ENCODE measurements at regions not wholly inside any gene's neighbourhood (a gene's known extent, or its start where the extent isn't known, plus 50 kb on each side); places are given as distances from the start of the nearest gene placed in this dataset.

DNA sequence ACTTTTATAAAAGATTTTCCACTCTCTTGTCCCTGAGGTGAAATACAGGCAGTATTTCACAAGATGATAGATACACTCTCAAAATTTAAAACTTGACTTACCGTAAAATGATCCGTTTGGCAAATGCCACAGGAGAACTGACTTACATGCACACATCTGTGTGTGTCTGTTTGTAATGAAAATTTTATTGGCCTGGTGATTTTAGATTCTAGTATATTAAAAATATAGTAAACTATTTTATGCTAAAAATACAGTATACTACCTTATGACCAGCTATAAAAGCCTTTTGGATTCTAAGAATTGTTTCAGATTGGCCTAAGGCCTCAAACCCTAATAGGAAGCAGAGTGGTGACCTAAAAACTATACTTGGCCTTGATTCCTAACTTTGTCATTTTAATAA is 362.7 kb downstream of the IPMK start:
- TF ChIP-seq CTCF (conservative IDR thresholded peaks at IDR 0.05; ENCODE audit: low read depth in 2 of 2) = no peak
- no peak for TF ChIP-seq EZH2phosphoT487 (IDR thresholded peaks at IDR 0.05; ENCODE audit: unreplicated experiment)
- no peak for TF ChIP-seq POLR2AphosphoS5 (IDR thresholded peaks at IDR 0.05; ENCODE audit: low read depth)
- TF ChIP-seq, protein P1, sequence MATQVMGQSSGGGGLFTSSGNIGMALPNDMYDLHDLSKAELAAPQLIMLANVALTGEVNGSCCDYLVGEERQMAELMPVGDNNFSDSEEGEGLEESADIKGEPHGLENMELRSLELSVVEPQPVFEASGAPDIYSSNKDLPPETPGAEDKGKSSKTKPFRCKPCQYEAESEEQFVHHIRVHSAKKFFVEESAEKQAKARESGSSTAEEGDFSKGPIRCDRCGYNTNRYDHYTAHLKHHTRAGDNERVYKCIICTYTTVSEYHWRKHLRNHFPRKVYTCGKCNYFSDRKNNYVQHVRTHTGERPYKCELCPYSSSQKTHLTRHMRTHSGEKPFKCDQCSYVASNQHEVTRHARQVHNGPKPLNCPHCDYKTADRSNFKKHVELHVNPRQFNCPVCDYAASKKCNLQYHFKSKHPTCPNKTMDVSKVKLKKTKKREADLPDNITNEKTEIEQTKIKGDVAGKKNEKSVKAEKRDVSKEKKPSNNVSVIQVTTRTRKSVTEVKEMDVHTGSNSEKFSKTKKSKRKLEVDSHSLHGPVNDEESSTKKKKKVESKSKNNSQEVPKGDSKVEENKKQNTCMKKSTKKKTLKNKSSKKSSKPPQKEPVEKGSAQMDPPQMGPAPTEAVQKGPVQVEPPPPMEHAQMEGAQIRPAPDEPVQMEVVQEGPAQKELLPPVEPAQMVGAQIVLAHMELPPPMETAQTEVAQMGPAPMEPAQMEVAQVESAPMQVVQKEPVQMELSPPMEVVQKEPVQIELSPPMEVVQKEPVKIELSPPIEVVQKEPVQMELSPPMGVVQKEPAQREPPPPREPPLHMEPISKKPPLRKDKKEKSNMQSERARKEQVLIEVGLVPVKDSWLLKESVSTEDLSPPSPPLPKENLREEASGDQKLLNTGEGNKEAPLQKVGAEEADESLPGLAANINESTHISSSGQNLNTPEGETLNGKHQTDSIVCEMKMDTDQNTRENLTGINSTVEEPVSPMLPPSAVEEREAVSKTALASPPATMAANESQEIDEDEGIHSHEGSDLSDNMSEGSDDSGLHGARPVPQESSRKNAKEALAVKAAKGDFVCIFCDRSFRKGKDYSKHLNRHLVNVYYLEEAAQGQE (IDR thresholded peaks at IDR 0.05; ENCODE audit: unreplicated experiment) = no peak
- TF ChIP-seq JUNB (IDR thresholded peaks at IDR 0.05; ENCODE audit: unreplicated experiment) = no peak
- TF ChIP-seq CREB1 (CRISPR knock-in tag; IDR thresholded peaks at IDR 0.05; ENCODE audit: low read depth) = no peak
- no peak for TF ChIP-seq EZH2 (IDR thresholded peaks at IDR 0.05; ENCODE audit: low read depth, unreplicated experiment)
- TF ChIP-seq, protein P2, sequence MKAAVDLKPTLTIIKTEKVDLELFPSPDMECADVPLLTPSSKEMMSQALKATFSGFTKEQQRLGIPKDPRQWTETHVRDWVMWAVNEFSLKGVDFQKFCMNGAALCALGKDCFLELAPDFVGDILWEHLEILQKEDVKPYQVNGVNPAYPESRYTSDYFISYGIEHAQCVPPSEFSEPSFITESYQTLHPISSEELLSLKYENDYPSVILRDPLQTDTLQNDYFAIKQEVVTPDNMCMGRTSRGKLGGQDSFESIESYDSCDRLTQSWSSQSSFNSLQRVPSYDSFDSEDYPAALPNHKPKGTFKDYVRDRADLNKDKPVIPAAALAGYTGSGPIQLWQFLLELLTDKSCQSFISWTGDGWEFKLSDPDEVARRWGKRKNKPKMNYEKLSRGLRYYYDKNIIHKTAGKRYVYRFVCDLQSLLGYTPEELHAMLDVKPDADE (IDR thresholded peaks at IDR 0.05) = no peak
- TF ChIP-seq NANOG (IDR thresholded peaks at IDR 0.05; ENCODE audit: borderline replicate concordance) = no peak
- no peak for TF ChIP-seq ZNF114 (CRISPR knock-in tag; IDR thresholded peaks at IDR 0.05)
- TF ChIP-seq ZNF462 (CRISPR knock-in tag; IDR thresholded peaks at IDR 0.05) = no peak
- no peak for TF ChIP-seq ZNF331 (CRISPR knock-in tag; IDR thresholded peaks at IDR 0.05; ENCODE audit: low read depth)
